ENCODE measurements at regions not wholly inside any gene's neighbourhood (a gene's known extent, or its start where the extent isn't known, plus 50 kb on each side); places are given as distances from the start of the nearest gene placed in this dataset.

GRCh38 chr20:53713328-53714056 lies 119.9 kb upstream of the ZNF217 start:
- Mint-ChIP-seq H3K4me3 (no peak overlapping the region), H3K9me3 (peaks cover 0 to 2% (median 0%) of the 10 kb centered on the region in 11 donors), H3K4me1 (peaks cover 6 to 30% (median 26%) of the 10 kb centered on the region in 7 donors), H3K36me3 (peaks cover 0 to 1% (median 0%) of the 10 kb centered on the region in 5 donors), H3K27me3 (no peaks in the 10 kb centered on the region), H3K27ac (peak overlapping the region in 3 of 9 donors; percentile 2 to 78 (median 22))
- H3K9me3 ChIP-seq (ENCODE audit: control insufficient read depth in 2 of 3, low read length in 3 of 3), result no peaks in the 10 kb centered on the region
- ATAC-seq, result no peak
- intact Hi-C loops (cut with micrococcal nuclease), result no loop called here
- H3K4me3 ChIP-seq (ENCODE audit: low read length), result no peak overlapping the region
- no peaks in the 10 kb centered on the region for H3K36me3 ChIP-seq (ENCODE audit: control insufficient read depth in 2 of 3, insufficient read depth in 3 of 3, low read length in 3 of 3)
- ChIA-PET POLR2A (interaction anchor here (0.7 kb wide), 1 partner anchor 138 kb away, joined by 3 read pairs; no protein-coding TSS in a partner anchor), CTCF (interaction anchor here (0.7 kb wide), 1 partner anchor 348 kb away, joined by 3 read pairs; no protein-coding TSS in a partner anchor)
- no peak for DNase-seq
- H3K27me3 ChIP-seq (ENCODE audit: control insufficient read depth in 2 of 2, insufficient read depth in 2 of 2, low read length in 2 of 2), result no peaks in the 10 kb centered on the region
- peaks cover 0 to 15% of the 10 kb centered on the region in 2 donors for H3K4me1 ChIP-seq (ENCODE audit: control insufficient read depth in 2 of 2, insufficient read depth in 2 of 2, low read length in 2 of 2)
- no peak overlapping the region for H3K27ac ChIP-seq (ENCODE audit: low read depth, low read length)

GRCh38 chr20:53712212-53712977 lies 118.8 kb upstream of the ZNF217 start:
- Histone ChIP-seq H3K27ac (ENCODE audit: low read depth, low read length) (no peak overlapping the region), H3K27me3 (ENCODE audit: control insufficient read depth in 2 of 2, insufficient read depth in 2 of 2, low read length in 2 of 2) (no peaks in the 10 kb centered on the region), H3K9me3 (ENCODE audit: control insufficient read depth in 2 of 3, low read length in 3 of 3) (no peaks in the 10 kb centered on the region), H3K36me3 (ENCODE audit: control insufficient read depth in 2 of 3, insufficient read depth in 3 of 3, low read length in 3 of 3) (no peaks in the 10 kb centered on the region), H3K4me1 (ENCODE audit: control insufficient read depth in 2 of 2, insufficient read depth in 2 of 2, low read length in 2 of 2) (peaks cover 10 to 25% of the 10 kb centered on the region in 2 donors), H3K4me3 (ENCODE audit: low read length) (no peak overlapping the region)
- H3K4me3 Mint-ChIP-seq, result no peak overlapping the region
- H3K27ac Mint-ChIP-seq, result no peak overlapping the region
- DNase-seq, result no peak
- no peak for ATAC-seq
- H3K27me3 Mint-ChIP-seq, result no peaks in the 10 kb centered on the region
- intact Hi-C loops (cut with micrococcal nuclease), result no loop called here
- CTCF ChIA-PET, result no interaction called here
- POLR2A ChIA-PET, result interaction anchor here (0.6 kb wide), 1 partner anchor 23 kb away, joined by 3 read pairs; no protein-coding TSS in a partner anchor
- peaks cover 16 to 41% (median 36%) of the 10 kb centered on the region in 7 donors for H3K4me1 Mint-ChIP-seq
- H3K9me3 Mint-ChIP-seq, result peaks cover 0 to 2% (median 0%) of the 10 kb centered on the region in 11 donors
- H3K36me3 Mint-ChIP-seq, result peaks cover 0 to 1% (median 0%) of the 10 kb centered on the region in 5 donors

GRCh38 chr20:53711333-53712211 lies 117.9 kb upstream of the ZNF217 start:
- Histone ChIP-seq H3K4me3 (ENCODE audit: low read length) (no peak overlapping the region), H3K9me3 (ENCODE audit: control insufficient read depth in 2 of 3, low read length in 3 of 3) (no peaks in the 10 kb centered on the region), H3K36me3 (ENCODE audit: control insufficient read depth in 2 of 3, insufficient read depth in 3 of 3, low read length in 3 of 3) (no peaks in the 10 kb centered on the region), H3K27ac (ENCODE audit: low read depth, low read length) (no peak overlapping the region), H3K27me3 (ENCODE audit: control insufficient read depth in 2 of 2, insufficient read depth in 2 of 2, low read length in 2 of 2) (no peaks in the 10 kb centered on the region), H3K4me1 (ENCODE audit: control insufficient read depth in 2 of 2, insufficient read depth in 2 of 2, low read length in 2 of 2) (peaks cover 18 to 32% of the 10 kb centered on the region in 2 donors)
- Mint-ChIP-seq H3K4me3 (peak overlapping the region in 3 of 10 donors; percentile 13 to 56 (median 35)), H3K27me3 (no peaks in the 10 kb centered on the region), H3K36me3 (peaks cover 0 to 1% (median 0%) of the 10 kb centered on the region in 5 donors), H3K27ac (peak overlapping the region; percentile 14 to 100 (median 77)), H3K9me3 (peaks cover 0 to 2% (median 0%) of the 10 kb centered on the region in 11 donors), H3K4me1 (peaks cover 23 to 49% (median 45%) of the 10 kb centered on the region in 7 donors)
- intact Hi-C loops (cut with micrococcal nuclease), result no loop called here
- CTCF ChIA-PET, result interaction anchor here (0.9 kb wide), 1 partner anchor 55 kb away, joined by 3 read pairs; no protein-coding TSS in a partner anchor
- ATAC-seq (no peak), DNase-seq (no peak)
- POLR2A ChIA-PET, result interaction anchor here (0.7 to 1.8 kb wide), 4 partner anchors 11 to 151 kb away, joined by 4 to 8 read pairs (median 5); no protein-coding TSS in a partner anchor

GRCh38 chr20:53708129-53708968 lies 114.7 kb upstream of the ZNF217 start:
- ATAC-seq (peak; percentile 62), DNase-seq (peak in 7 of 9 donors; percentile 15 to 52 (median 18))
- Histone ChIP-seq H3K9me3 (ENCODE audit: control insufficient read depth in 2 of 3, low read length in 3 of 3) (no peaks in the 10 kb centered on the region), H3K4me3 (ENCODE audit: low read length) (no peak overlapping the region), H3K36me3 (ENCODE audit: control insufficient read depth in 2 of 3, insufficient read depth in 3 of 3, low read length in 3 of 3) (no peaks in the 10 kb centered on the region), H3K4me1 (ENCODE audit: control insufficient read depth in 2 of 2, insufficient read depth in 2 of 2, low read length in 2 of 2) (peaks cover 22 to 42% of the 10 kb centered on the region in 2 donors), H3K27ac (ENCODE audit: low read depth, low read length) (peak overlapping the region; percentile 58), H3K27me3 (ENCODE audit: control insufficient read depth in 2 of 2, insufficient read depth in 2 of 2, low read length in 2 of 2) (no peaks in the 10 kb centered on the region)
- Mint-ChIP-seq H3K27me3 (no peaks in the 10 kb centered on the region), H3K36me3 (peaks cover 0 to 1% (median 0%) of the 10 kb centered on the region in 5 donors), H3K4me1 (peaks cover 29 to 59% (median 57%) of the 10 kb centered on the region in 7 donors), H3K27ac (peak overlapping the region; percentile 91 to 100 (median 96)), H3K4me3 (peak overlapping the region; percentile 61 to 88 (median 77)), H3K9me3 (no peaks in the 10 kb centered on the region)
- intact Hi-C loops (cut with micrococcal nuclease), result loop anchor here (1.0 to 5.0 kb wide), 6 partner anchors 8 to 636 kb away; no protein-coding TSS in a partner anchor
- ChIA-PET POLR2A (interaction anchor here (0.6 to 3.3 kb wide), 16 partner anchors 10 to 714 kb away, joined by 3 to 25 read pairs (median 4); partner anchors contain the start of gene ZNF217), CTCF (interaction anchor here (0.6 to 1.4 kb wide), 5 partner anchors 19 to 191 kb away, joined by 4 to 5 read pairs (median 4); no protein-coding TSS in a partner anchor)

- peak overlapping the region; percentile 58 for H3K27ac ChIP-seq (ENCODE audit: low read depth, low read length)
- no peaks in the 10 kb centered on the region for H3K27me3 ChIP-seq (ENCODE audit: control insufficient read depth in 2 of 2, insufficient read depth in 2 of 2, low read length in 2 of 2)
- ChIA-PET CTCF (interaction anchor here (0.6 to 1.7 kb wide), 9 partner anchors 18 to 232 kb away, joined by 3 to 6 read pairs (median 4); no protein-coding TSS in a partner anchor), POLR2A (interaction anchor here (0.6 to 3.3 kb wide), 21 partner anchors 9 to 713 kb away, joined by 3 to 25 read pairs (median 5); partner anchors contain the start of gene ZNF217)
- peaks cover 29 to 59% (median 57%) of the 10 kb centered on the region in 7 donors for H3K4me1 Mint-ChIP-seq
- intact Hi-C loops (cut with micrococcal nuclease), result loop anchor here (1.0 to 5.0 kb wide), 12 partner anchors 7 to 635 kb away; no protein-coding TSS in a partner anchor
- no peaks in the 10 kb centered on the region for H3K36me3 ChIP-seq (ENCODE audit: control insufficient read depth in 2 of 3, insufficient read depth in 3 of 3, low read length in 3 of 3)
- H3K27me3 Mint-ChIP-seq, result no peaks in the 10 kb centered on the region
- peaks cover 0 to 1% (median 0%) of the 10 kb centered on the region in 5 donors for H3K36me3 Mint-ChIP-seq
- H3K4me3 Mint-ChIP-seq, result peak overlapping the region; percentile 61 to 88 (median 77)
- no peaks in the 10 kb centered on the region for H3K9me3 Mint-ChIP-seq
- peaks cover 22 to 42% of the 10 kb centered on the region in 2 donors for H3K4me1 ChIP-seq (ENCODE audit: control insufficient read depth in 2 of 2, insufficient read depth in 2 of 2, low read length in 2 of 2)
- H3K27ac Mint-ChIP-seq, result peak overlapping the region; percentile 91 to 100 (median 96)
- peak in 2 of 9 donors; percentile 11 to 49 for DNase-seq
- peak; percentile 47 for ATAC-seq
- H3K4me3 ChIP-seq (ENCODE audit: low read length), result peak overlapping the region; percentile 2
- H3K9me3 ChIP-seq (ENCODE audit: control insufficient read depth in 2 of 3, low read length in 3 of 3), result no peaks in the 10 kb centered on the region
Observed at GRCh38 chr20:53707371-53708055, 113.9 kb upstream of the ZNF217 start.
